Astrocyte (in vitro differentiated cells and primary cell): ENCODE measurements at regions not wholly inside any gene's neighbourhood (a gene's known extent, or its start where the extent isn't known, plus 50 kb on each side); places are given as distances from the start of the nearest gene placed in this dataset.

Experiments used
- EZH2 ChIP-seq: IDR thresholded peaks from 2 replicates; pipeline ENCODE4 v1.6.1; 2012; ENCODE audit warnings: mild to moderate bottlenecking, low read length, inconsistent platforms; ENCODE audit not compliant: insufficient read depth
- TF ChIP-seq, protein P1 (sequence below): IDR thresholded peaks from 2 replicates; pipeline ENCODE4 v1.5.1; 2011; ENCODE audit warnings: low read depth, mild to moderate bottlenecking, inconsistent platforms, low read length, moderate library complexity; ENCODE audit not compliant: insufficient read depth

DNA sequence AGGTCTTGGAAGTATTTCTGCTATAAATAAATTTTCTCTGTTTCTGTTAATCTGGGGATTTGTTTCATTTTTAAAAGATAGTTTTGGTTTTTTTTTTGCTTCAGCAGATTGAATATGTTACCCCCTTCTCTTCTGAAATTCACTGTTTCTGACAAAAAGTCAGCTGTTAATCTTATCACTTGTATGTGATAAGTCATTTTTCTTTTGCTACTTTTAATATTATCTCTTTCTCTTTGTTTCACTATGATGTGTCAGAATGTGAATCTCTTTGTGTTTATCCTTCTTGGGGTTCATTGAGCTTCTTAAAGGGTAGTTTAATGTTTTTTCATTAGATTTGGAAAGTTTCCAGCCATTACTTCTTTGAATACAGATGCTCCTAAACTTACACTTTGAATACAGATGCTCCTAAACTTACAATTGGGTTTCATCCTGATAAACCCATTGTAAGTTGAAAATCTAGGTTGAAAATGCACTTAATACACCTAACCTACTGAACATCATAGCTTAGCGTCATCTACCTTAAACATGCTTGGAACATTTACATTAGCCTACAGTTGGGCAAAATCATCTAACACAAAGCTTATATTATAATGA, 154.2 kb upstream of the COL21A1 start:
- no peak for TF ChIP-seq EZH2
- TF ChIP-seq, protein P1, sequence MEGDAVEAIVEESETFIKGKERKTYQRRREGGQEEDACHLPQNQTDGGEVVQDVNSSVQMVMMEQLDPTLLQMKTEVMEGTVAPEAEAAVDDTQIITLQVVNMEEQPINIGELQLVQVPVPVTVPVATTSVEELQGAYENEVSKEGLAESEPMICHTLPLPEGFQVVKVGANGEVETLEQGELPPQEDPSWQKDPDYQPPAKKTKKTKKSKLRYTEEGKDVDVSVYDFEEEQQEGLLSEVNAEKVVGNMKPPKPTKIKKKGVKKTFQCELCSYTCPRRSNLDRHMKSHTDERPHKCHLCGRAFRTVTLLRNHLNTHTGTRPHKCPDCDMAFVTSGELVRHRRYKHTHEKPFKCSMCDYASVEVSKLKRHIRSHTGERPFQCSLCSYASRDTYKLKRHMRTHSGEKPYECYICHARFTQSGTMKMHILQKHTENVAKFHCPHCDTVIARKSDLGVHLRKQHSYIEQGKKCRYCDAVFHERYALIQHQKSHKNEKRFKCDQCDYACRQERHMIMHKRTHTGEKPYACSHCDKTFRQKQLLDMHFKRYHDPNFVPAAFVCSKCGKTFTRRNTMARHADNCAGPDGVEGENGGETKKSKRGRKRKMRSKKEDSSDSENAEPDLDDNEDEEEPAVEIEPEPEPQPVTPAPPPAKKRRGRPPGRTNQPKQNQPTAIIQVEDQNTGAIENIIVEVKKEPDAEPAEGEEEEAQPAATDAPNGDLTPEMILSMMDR: no peak
